SK-N-SH (cell line): ENCODE measurements at regions not wholly inside any gene's neighbourhood (a gene's known extent, or its start where the extent isn't known, plus 50 kb on each side); places are given as distances from the start of the nearest gene placed in this dataset.

Experiments used
- EZH2phosphoT487 ChIP-seq: fragments of 200-600 bp; sonication (generic); IDR thresholded peaks from 2 replicates; pipeline ENCODE4 v1.6.1; 2017; ENCODE audit warnings: low read depth, mixed run types, mild to moderate bottlenecking, antibody characterized with exemption, moderate library complexity, borderline replicate concordance
- NRF1 ChIP-seq: IDR thresholded peaks from 2 replicates; pipeline ENCODE4 v1.6.1; 2012; ENCODE audit warnings: low read depth, mild to moderate bottlenecking, low read length
- POLR2AphosphoS5 ChIP-seq: IDR thresholded peaks from 2 replicates; pipeline ENCODE4 v1.6.1; 2012; ENCODE audit warnings: low read depth, low read length
- TAF1 ChIP-seq: IDR thresholded peaks from 2 replicates; pipeline ENCODE4 v1.6.1; 2012; ENCODE audit warnings: low read depth, mild to moderate bottlenecking, low read length, moderate library complexity, borderline replicate concordance
- TF ChIP-seq, protein P1 (sequence below): fragments of 200-600 bp; sonication (generic); IDR thresholded peaks from 2 replicates; pipeline ENCODE4 v1.6.1; 2017; ENCODE audit warnings: antibody characterized with exemption, mild to moderate bottlenecking, moderate library complexity
- TF ChIP-seq, protein P2 (sequence below): IDR thresholded peaks from 2 replicates; pipeline ENCODE4 v1.4.0; 2012; ENCODE audit warnings: low read depth, borderline replicate concordance
- TF ChIP-seq, protein P3 (sequence below): fragments of 150-350 bp; IDR thresholded peaks from 2 replicates; pipeline ENCODE4 v1.6.1; 2016; ENCODE audit warnings: mild to moderate bottlenecking, low read depth, low read length

DNA sequence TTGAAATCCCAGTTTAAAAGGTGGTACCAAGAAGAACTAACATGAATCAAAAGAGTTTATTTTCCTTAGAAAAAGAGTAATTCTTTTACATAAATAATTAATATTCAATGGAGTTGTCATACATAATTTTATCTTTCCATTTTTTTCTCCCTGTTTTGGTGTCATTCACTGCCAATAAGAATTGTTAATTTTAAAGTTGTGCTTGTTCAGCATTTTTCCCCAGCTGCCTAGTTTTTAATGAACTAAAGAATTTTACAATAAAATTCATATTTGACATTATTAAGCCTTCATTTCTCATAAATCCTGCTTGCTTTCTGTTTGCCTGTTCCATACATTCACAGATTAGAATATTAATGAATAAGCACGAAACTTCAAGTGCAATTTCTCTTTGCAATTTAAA lies 393.6 kb downstream of the GRXCR1 start:
- TF ChIP-seq NRF1: no peak
- TF ChIP-seq, protein P1, sequence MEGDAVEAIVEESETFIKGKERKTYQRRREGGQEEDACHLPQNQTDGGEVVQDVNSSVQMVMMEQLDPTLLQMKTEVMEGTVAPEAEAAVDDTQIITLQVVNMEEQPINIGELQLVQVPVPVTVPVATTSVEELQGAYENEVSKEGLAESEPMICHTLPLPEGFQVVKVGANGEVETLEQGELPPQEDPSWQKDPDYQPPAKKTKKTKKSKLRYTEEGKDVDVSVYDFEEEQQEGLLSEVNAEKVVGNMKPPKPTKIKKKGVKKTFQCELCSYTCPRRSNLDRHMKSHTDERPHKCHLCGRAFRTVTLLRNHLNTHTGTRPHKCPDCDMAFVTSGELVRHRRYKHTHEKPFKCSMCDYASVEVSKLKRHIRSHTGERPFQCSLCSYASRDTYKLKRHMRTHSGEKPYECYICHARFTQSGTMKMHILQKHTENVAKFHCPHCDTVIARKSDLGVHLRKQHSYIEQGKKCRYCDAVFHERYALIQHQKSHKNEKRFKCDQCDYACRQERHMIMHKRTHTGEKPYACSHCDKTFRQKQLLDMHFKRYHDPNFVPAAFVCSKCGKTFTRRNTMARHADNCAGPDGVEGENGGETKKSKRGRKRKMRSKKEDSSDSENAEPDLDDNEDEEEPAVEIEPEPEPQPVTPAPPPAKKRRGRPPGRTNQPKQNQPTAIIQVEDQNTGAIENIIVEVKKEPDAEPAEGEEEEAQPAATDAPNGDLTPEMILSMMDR: no peak
- no peak for TF ChIP-seq TAF1
- TF ChIP-seq, protein P2, sequence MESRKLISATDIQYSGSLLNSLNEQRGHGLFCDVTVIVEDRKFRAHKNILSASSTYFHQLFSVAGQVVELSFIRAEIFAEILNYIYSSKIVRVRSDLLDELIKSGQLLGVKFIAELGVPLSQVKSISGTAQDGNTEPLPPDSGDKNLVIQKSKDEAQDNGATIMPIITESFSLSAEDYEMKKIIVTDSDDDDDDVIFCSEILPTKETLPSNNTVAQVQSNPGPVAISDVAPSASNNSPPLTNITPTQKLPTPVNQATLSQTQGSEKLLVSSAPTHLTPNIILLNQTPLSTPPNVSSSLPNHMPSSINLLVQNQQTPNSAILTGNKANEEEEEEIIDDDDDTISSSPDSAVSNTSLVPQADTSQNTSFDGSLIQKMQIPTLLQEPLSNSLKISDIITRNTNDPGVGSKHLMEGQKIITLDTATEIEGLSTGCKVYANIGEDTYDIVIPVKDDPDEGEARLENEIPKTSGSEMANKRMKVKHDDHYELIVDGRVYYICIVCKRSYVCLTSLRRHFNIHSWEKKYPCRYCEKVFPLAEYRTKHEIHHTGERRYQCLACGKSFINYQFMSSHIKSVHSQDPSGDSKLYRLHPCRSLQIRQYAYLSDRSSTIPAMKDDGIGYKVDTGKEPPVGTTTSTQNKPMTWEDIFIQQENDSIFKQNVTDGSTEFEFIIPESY: no peak
- TF ChIP-seq, protein P3, sequence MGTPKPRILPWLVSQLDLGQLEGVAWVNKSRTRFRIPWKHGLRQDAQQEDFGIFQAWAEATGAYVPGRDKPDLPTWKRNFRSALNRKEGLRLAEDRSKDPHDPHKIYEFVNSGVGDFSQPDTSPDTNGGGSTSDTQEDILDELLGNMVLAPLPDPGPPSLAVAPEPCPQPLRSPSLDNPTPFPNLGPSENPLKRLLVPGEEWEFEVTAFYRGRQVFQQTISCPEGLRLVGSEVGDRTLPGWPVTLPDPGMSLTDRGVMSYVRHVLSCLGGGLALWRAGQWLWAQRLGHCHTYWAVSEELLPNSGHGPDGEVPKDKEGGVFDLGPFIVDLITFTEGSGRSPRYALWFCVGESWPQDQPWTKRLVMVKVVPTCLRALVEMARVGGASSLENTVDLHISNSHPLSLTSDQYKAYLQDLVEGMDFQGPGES: no peak
- TF ChIP-seq POLR2AphosphoS5: no peak
- no peak for TF ChIP-seq EZH2phosphoT487
